ENCODE measurements at regions not wholly inside any gene's neighbourhood (a gene's known extent, or its start where the extent isn't known, plus 50 kb on each side); places are given as distances from the start of the nearest gene placed in this dataset.
A peak's percentile ranks its signal among the peaks of the same experiment; 100 is the strongest.
"Not testable (repeated sequence)": the region's sequence is repeated elsewhere in the genome, so short reads cannot be mapped to it uniquely, and the experiment has no call there.

DNA sequence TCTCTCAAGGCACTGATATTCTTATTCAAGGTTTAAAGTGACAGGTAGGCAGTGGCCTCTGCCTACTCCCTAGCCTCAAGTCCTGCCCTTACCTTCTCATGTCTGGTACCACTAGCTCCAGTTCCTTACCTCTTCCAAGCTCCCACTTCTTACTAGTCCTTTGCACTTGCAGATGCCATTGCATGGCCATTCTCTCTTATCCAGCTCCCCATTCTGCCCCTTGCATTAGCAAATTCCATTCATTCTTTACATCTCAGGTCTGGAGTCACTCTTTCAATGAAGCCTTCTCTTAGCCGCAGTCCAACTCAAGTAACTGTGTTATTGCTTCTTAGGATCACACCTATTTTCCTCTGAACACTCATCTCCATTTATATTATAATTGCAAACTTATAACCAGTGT is 807.1 kb downstream of the EDEM1 start:
- Histone ChIP-seq H3K27me3 (no peaks in the 10 kb centered on the region), H3K4me1 (no peaks in the 10 kb centered on the region), H3K27ac (no peak overlapping the region), H3K36me3 (no peaks in the 10 kb centered on the region), H3K9me3 (no peaks in the 10 kb centered on the region), H3K4me3 (no peak overlapping the region)
- TF ChIP-seq, protein P1, sequence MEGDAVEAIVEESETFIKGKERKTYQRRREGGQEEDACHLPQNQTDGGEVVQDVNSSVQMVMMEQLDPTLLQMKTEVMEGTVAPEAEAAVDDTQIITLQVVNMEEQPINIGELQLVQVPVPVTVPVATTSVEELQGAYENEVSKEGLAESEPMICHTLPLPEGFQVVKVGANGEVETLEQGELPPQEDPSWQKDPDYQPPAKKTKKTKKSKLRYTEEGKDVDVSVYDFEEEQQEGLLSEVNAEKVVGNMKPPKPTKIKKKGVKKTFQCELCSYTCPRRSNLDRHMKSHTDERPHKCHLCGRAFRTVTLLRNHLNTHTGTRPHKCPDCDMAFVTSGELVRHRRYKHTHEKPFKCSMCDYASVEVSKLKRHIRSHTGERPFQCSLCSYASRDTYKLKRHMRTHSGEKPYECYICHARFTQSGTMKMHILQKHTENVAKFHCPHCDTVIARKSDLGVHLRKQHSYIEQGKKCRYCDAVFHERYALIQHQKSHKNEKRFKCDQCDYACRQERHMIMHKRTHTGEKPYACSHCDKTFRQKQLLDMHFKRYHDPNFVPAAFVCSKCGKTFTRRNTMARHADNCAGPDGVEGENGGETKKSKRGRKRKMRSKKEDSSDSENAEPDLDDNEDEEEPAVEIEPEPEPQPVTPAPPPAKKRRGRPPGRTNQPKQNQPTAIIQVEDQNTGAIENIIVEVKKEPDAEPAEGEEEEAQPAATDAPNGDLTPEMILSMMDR (IDR thresholded peaks at IDR 0.05), result no peak
- intact Hi-C loops (cut with DNase I), result no loop called here
- no peak for ATAC-seq
- DNase-seq, result no peak

DNA sequence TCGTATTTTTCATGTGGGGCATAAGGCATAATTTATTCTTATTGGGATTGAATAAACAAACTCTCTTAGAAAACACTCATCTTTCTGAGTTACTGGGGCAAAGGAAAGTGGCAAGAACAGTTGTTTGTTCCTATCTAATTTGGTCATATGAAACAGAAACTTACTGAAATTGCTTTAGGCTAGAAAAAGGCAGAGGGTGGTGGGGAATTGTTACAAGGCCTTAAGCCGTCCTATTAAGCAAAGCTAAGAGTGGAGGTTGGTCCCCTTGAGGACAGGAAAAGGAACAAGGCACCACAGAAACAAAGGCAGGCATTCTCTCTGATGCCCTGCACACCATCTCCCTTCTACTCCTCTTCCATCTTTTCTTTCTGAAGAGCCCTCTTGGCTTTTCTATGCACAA is 830.9 kb downstream of the EDEM1 start:
- Histone ChIP-seq H3K27me3 (no peaks in the 10 kb centered on the region), H3K27ac (no peak overlapping the region), H3K4me3 (no peak overlapping the region), H3K4me1 (no peaks in the 10 kb centered on the region), H3K9me3 (peaks cover 3 to 15% of the 10 kb centered on the region in 2 donors), H3K36me3 (no peaks in the 10 kb centered on the region)
- intact Hi-C loops (cut with DNase I), result no loop called here
- TF ChIP-seq, protein P1 (IDR thresholded peaks at IDR 0.05), result no peak
- no peak for DNase-seq
- no peak for ATAC-seq

- intact Hi-C loops (cut with DNase I), result no loop called here
- TF ChIP-seq, protein P1 (IDR thresholded peaks at IDR 0.05), result no peak
Observed at GRCh38 chr3:6022621-6023020, 835.1 kb downstream of the EDEM1 start.

DNA sequence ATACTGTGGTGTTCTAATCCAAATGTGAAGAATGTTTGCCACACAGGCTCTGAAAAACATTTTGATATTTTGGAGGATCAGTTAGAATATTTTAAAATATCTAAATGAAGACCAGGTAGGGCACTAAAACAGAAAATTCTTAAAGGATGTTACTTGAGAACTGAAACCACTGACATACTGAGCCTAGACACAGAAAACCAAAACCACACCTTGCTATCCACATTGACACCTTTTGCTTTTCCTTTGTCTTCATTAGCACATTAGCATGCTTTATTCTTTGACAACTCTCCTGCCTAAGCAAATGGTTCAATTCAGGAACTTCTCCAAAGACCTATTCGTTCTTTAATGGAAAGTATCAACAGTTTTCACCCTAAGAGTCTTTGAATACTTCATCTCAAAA is 835.9 kb upstream of the GRM7 start:
- H3K4me1 ChIP-seq, result no peaks in the 10 kb centered on the region
- no peak overlapping the region for H3K4me3 ChIP-seq
- TF ChIP-seq, protein P1 (IDR thresholded peaks at IDR 0.05), result no peak
- no peak for DNase-seq
- H3K36me3 ChIP-seq, result no peaks in the 10 kb centered on the region
- ATAC-seq, result no peak
- H3K27ac ChIP-seq, result no peak overlapping the region
- intact Hi-C loops (cut with DNase I), result no loop called here
- H3K9me3 ChIP-seq, result peaks cover 5 to 30% of the 10 kb centered on the region in 2 donors
- H3K27me3 ChIP-seq, result no peaks in the 10 kb centered on the region

More at GRCh38 chr3:6022621-6023020, 835.1 kb downstream of the EDEM1 start:
- no peaks in the 10 kb centered on the region for H3K36me3 ChIP-seq
- H3K27ac ChIP-seq, result no peak overlapping the region
- H3K4me1 ChIP-seq, result no peaks in the 10 kb centered on the region
- DNase-seq (no peak), ATAC-seq (no peak)
- H3K27me3 ChIP-seq, result no peaks in the 10 kb centered on the region
- H3K4me3 ChIP-seq, result no peak overlapping the region
- H3K9me3 ChIP-seq, result peaks cover 5 to 22% of the 10 kb centered on the region in 2 donors

DNA sequence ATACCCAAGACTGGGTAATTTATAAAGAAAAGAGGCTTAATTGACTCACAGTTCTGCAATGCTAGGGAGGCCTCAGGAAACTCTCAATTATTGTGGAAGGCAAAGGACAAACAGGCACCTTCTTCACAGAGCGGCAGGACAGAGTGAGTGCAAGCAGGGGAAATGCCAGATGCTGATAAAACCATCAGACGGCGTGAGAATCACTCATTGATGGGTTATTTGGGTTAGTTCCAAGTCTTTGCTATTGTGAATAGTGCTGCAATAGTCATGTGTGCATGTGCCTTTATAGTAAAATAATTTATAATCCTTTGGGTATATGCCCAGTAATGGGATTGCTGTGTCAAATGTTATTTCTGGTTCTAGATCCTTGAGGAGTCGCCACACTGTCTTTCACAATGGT is 830.3 kb upstream of the GRM7 start:
- H3K27me3 ChIP-seq; H3K36me3 ChIP-seq; H3K27ac ChIP-seq; DNase-seq; intact Hi-C loops (cut with DNase I); H3K4me3 ChIP-seq; ATAC-seq; H3K4me1 ChIP-seq: not testable (repeated sequence)
- peaks cover 0 to 27% of the 10 kb centered on the region in 2 donors for H3K9me3 ChIP-seq

DNA sequence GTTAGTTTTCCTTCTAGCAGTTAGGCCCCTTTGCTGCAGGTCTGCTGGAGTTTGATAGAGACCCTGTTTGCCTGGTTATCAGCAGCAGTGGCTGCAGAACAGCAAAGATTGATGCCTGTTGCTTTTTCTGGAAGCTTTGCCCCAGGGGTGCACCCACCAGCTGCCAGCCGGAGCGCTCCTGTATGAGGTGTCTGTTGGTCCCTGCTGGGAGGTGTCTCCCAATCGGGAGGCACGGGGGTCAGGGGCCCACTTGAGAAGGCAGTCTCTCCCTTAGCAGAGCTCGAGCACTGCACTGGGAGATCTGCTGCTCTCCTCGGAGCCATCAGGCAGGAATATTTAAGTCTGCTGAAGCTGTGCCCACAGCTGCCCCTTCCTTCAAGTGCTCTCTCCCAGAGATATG is 825.3 kb upstream of the GRM7 start:
- DNase-seq (peak in 1 of 4 donors; percentile 56), ATAC-seq (no peak)
- intact Hi-C loops (cut with DNase I), result no loop called here
- no peak overlapping the region for H3K27ac ChIP-seq
- TF ChIP-seq, protein P1 (IDR thresholded peaks at IDR 0.05), result no peak
- no peak overlapping the region for H3K4me3 ChIP-seq
- H3K4me1 ChIP-seq, result no peaks in the 10 kb centered on the region
- no peaks in the 10 kb centered on the region for H3K27me3 ChIP-seq
- H3K36me3 ChIP-seq, result no peaks in the 10 kb centered on the region
- H3K9me3 ChIP-seq, result peaks cover 0 to 20% of the 10 kb centered on the region in 2 donors
